SK-N-SH treated with all-trans-retinoic acid at 6 μM for 48 hours (cell line): ENCODE measurements at regions not wholly inside any gene's neighbourhood (a gene's known extent, or its start where the extent isn't known, plus 50 kb on each side); places are given as distances from the start of the nearest gene placed in this dataset.
"Not testable (repeated sequence)": the region's sequence is repeated elsewhere in the genome, so short reads cannot be mapped to it uniquely, and the experiment has no call there.

Experiments
- CREB5 ChIP-seq: fragments of 250-450 bp; sonication (Bioruptor Pico); IDR thresholded peaks from 2 replicates; pipeline ENCODE4 v1.5.1; 2020; ENCODE audit warnings: low read depth, mild to moderate bottlenecking, moderate library complexity
- CSDC2 ChIP-seq: fragments of 250-450 bp; sonication (Bioruptor Pico); IDR thresholded peaks from 2 replicates; pipeline ENCODE4 v1.5.0; 2020; ENCODE audit warnings: mild to moderate bottlenecking, moderate library complexity
- CSRNP3 ChIP-seq: fragments of 250-450 bp; sonication (Bioruptor Pico); IDR thresholded peaks from 2 replicates; pipeline ENCODE4 v1.5.1; 2021; ENCODE audit warnings: mild to moderate bottlenecking, moderate library complexity
- ZFP30 ChIP-seq: fragments of 450-650 bp; formaldehyde crosslinking; IDR thresholded peaks from 2 replicates; pipeline ENCODE4 v1.5.0; 2022; ENCODE audit warnings: mild to moderate bottlenecking, moderate library complexity

- TF ChIP-seq ZFP30 (CRISPR knock-in tag); CSDC2 (CRISPR knock-in tag); CSRNP3; CREB5 (CRISPR knock-in tag): not testable (repeated sequence)
These were observed 58.2 kb upstream of the SPDYE9 start for GRCh38 chr7:73143993-73144392.
